WTC11 (cell line): ENCODE measurements at regions not wholly inside any gene's neighbourhood (a gene's known extent, or its start where the extent isn't known, plus 50 kb on each side); places are given as distances from the start of the nearest gene placed in this dataset.

ENCODE experiments used
- ATAC-seq: fragments of 200-7000 bp; cut with Tn5 transposase; 2 replicates; pipeline ENCODE4 v1.10.0; 2021; ENCODE audit warnings: mild to moderate bottlenecking, moderate library complexity
- CTCF ChIA-PET: fragments of 300-600 bp; sonication (Branson Sonifier 250); formaldehyde crosslinking; loops from one replicate; lab custom pipeline; 2021; ENCODE audit warnings: antibody characterized with exemption; lab: Charles Lee
- POLR2A ChIA-PET: fragments of 350-600 bp; sonication (Branson Sonifier 250); formaldehyde crosslinking; loops from one replicate; lab custom pipeline; 2021; ENCODE audit warnings: antibody characterized with exemption; lab: Charles Lee
- DNase-seq: peaks from one replicate; pipeline ENCODE4 v3.0.0; 2021; ENCODE audit warnings: low spot score
- H3K27ac Mint-ChIP-seq: 2 replicates; pipeline ENCODE4 v1.8.0; 2021; ENCODE audit warnings: mixed read lengths
- H3K27me3 Mint-ChIP-seq: 2 replicates; pipeline ENCODE4 v1.8.0; 2021; ENCODE audit warnings: low read depth, mild to moderate bottlenecking, moderate library complexity, mixed read lengths
- H3K36me3 Mint-ChIP-seq: 2 replicates; pipeline ENCODE4 v1.8.0; 2021; ENCODE audit warnings: mixed read lengths
- H3K4me1 Mint-ChIP-seq: 2 replicates; pipeline ENCODE4 v1.8.0; 2022; ENCODE audit warnings: mixed read lengths
- H3K4me3 Mint-ChIP-seq: 2 replicates; pipeline ENCODE4 v1.8.0; 2021; ENCODE audit warnings: mild to moderate bottlenecking, moderate library complexity, mixed read lengths
- H3K9me3 Mint-ChIP-seq: 2 replicates; pipeline ENCODE4 v1.8.0; 2021; ENCODE audit warnings: mixed read lengths
- CBFB ChIP-seq: sonication (generic); formaldehyde crosslinking; IDR thresholded peaks from 2 replicates; pipeline ENCODE4 v1.8.1; 2022; ENCODE audit warnings: mild to moderate bottlenecking, low read depth, missing genetic modification reagents
- ELF4 ChIP-seq: sonication (generic); formaldehyde crosslinking; IDR thresholded peaks from 2 replicates; pipeline ENCODE4 v1.8.1; 2022; ENCODE audit warnings: low read depth, mild to moderate bottlenecking, moderate library complexity, missing genetic modification reagents
- EMX1 ChIP-seq: fragments of 250-450 bp; sonication (Bioruptor Pico); IDR thresholded peaks from 2 replicates; pipeline ENCODE4 v1.8.0; 2021; ENCODE audit warnings: mild to moderate bottlenecking
- GTF2I ChIP-seq: fragments of 250-450 bp; sonication (Bioruptor Pico); conservative IDR thresholded peaks from 2 replicates; pipeline ENCODE4 v1.4.0; 2021; ENCODE audit warnings: mild to moderate bottlenecking
- NFATC4 ChIP-seq: fragments of 250-450 bp; sonication (Bioruptor Pico); IDR thresholded peaks from 2 replicates; pipeline ENCODE4 v1.9.0; 2021; ENCODE audit warnings: mild to moderate bottlenecking
- NFE2L1 ChIP-seq: sonication (generic); formaldehyde crosslinking; IDR thresholded peaks from 2 replicates; pipeline ENCODE4 v1.8.1; 2023; ENCODE audit warnings: missing genetic modification reagents
- NR1H2 ChIP-seq: sonication (generic); formaldehyde crosslinking; IDR thresholded peaks from 2 replicates; pipeline ENCODE4 v1.9.0; 2021; ENCODE audit warnings: mild to moderate bottlenecking, moderate library complexity, missing genetic modification reagents
- TCF7 ChIP-seq: sonication (generic); formaldehyde crosslinking; IDR thresholded peaks from 2 replicates; pipeline ENCODE4 v1.8.0; 2022; ENCODE audit warnings: mild to moderate bottlenecking, low read depth, missing genetic modification reagents, moderate library complexity
- TP53 ChIP-seq: sonication (generic); formaldehyde crosslinking; IDR thresholded peaks from 2 replicates; pipeline ENCODE4 v1.8.1; 2023; ENCODE audit warnings: mild to moderate bottlenecking, missing genetic modification reagents
- USF1 ChIP-seq: sonication (generic); formaldehyde crosslinking; IDR thresholded peaks from 2 replicates; pipeline ENCODE4 v1.8.0; 2022; ENCODE audit warnings: mild to moderate bottlenecking, missing genetic modification reagents
- ZNF121 ChIP-seq: sonication (generic); formaldehyde crosslinking; IDR thresholded peaks from 2 replicates; pipeline ENCODE4 v1.8.0; 2023; ENCODE audit warnings: missing genetic modification reagents
- ZNF263 ChIP-seq: sonication (generic); formaldehyde crosslinking; IDR thresholded peaks from 2 replicates; pipeline ENCODE4 v1.8.1; 2022; ENCODE audit warnings: low read depth, mild to moderate bottlenecking, moderate library complexity, missing genetic modification reagents
- ZNF317 ChIP-seq: sonication (generic); formaldehyde crosslinking; IDR thresholded peaks from 2 replicates; pipeline ENCODE4 v1.8.1; 2023; ENCODE audit warnings: low read depth, mild to moderate bottlenecking, moderate library complexity, missing genetic modification reagents, borderline replicate concordance
- ZNF396 ChIP-seq: fragments of 250-450 bp; sonication (Bioruptor Pico); IDR thresholded peaks from 2 replicates; pipeline ENCODE4 v1.8.0; 2021; ENCODE audit warnings: mild to moderate bottlenecking, moderate library complexity, borderline replicate concordance
- ZSCAN18 ChIP-seq: fragments of 250-450 bp; sonication (Bioruptor Pico); IDR thresholded peaks from 2 replicates; pipeline ENCODE4 v2.1.2; 2022; ENCODE audit warnings: mild to moderate bottlenecking, moderate library complexity
- TF ChIP-seq, protein P1 (sequence below): sonication (generic); formaldehyde crosslinking; IDR thresholded peaks from 2 replicates; pipeline ENCODE4 v1.8.0; 2023; ENCODE audit warnings: missing genetic modification reagents
- TF ChIP-seq, protein P2 (sequence below): fragments of 250-450 bp; sonication (Bioruptor Pico); IDR thresholded peaks from 2 replicates; pipeline ENCODE4 v1.9.0; 2021; ENCODE audit warnings: mild to moderate bottlenecking, borderline replicate concordance

DNA sequence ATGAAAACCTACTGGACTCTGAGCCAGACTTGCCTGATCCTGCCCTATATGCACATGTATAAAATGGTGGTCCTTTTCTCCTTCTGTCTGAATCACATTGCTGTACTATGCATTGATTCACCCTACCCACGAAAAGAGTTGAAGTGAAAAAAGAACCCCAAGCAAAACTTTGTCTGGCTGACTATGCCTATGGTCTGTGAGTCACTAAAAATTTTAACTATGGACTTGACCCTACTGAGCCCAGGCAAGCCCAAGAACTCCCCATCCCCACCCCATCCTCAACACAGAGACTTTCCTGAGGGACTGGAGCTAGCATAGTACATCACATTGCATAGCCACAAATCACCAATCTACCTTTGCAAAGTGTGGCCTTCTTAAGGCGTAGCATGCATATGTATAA, 116.6 kb upstream of the TENM3 start:
- peaks cover 28% of the 10 kb centered on the region for H3K9me3 Mint-ChIP-seq
- H3K4me1 Mint-ChIP-seq: peaks cover 9% of the 10 kb centered on the region
- no peak for TF ChIP-seq USF1 (CRISPR knock-in tag)
- DNase-seq: no peak
- ChIA-PET POLR2A (interaction anchor here (0.7 kb wide), 1 partner anchor 47 kb away, joined by 3 read pairs; no protein-coding TSS in a partner anchor), CTCF (no interaction called here)
- peaks cover 21% of the 10 kb centered on the region for H3K36me3 Mint-ChIP-seq
- H3K27ac Mint-ChIP-seq: no peak overlapping the region
- no peaks in the 10 kb centered on the region; the same call in none of the 2 replicates for H3K27me3 Mint-ChIP-seq
- ATAC-seq: no peak
- H3K4me3 Mint-ChIP-seq: no peak overlapping the region

DNA sequence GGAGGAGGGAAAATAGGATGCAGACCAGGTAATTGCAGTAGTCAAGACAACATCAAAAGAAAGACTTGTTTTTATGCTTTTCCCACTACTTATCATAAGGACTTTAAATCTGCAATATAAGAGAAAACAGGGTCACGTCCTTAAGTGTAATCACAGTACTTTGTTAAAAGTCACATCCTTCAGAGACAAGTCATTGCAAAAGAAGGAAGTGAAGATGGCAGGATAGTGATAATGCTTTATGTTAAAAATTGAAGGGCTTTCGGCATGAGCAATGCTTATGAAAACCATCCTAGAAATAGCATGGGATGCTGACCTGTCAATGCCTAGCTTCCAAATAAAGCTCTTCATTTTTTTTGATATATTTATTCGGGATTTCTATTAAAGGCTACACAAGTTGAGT, 110.2 kb upstream of the TENM3 start:
- no peaks in the 10 kb centered on the region for H3K36me3 Mint-ChIP-seq
- TF ChIP-seq GTF2I (CRISPR knock-in tag): no peak
- TF ChIP-seq CBFB (CRISPR knock-in tag): no peak
- CTCF ChIA-PET: no interaction called here

DNA sequence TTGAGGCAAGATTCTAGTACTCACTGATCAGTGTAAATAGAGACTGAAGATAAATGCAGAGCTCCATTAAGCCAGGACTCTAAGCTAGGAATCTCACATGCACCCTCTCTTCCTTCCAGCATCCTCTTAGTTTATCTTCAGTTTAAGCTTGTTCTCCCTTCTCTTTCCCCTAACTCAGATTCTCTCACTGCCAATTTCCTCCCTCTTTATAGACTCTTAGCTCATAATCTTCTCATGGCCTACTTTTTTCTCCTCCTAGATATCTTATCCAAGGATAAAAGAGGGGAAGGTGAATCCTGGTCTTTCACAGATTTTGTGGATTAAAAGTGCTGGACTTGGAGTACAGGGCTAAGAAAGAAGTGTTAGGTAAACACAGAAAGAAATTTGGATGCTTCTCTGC, 108.9 kb upstream of the TENM3 start:
- ATAC-seq (no peak), DNase-seq (no peak)
- no peaks in the 10 kb centered on the region for H3K27me3 Mint-ChIP-seq
- H3K36me3 Mint-ChIP-seq: no peaks in the 10 kb centered on the region
- H3K27ac Mint-ChIP-seq: no peak overlapping the region; the same call in 1 of the 2 replicates
- H3K4me1 Mint-ChIP-seq: peaks cover 28% of the 10 kb centered on the region
- H3K4me3 Mint-ChIP-seq: no peak overlapping the region
- H3K9me3 Mint-ChIP-seq: no peaks in the 10 kb centered on the region
- CTCF ChIA-PET: no interaction called here
- TF ChIP-seq ZNF263 (CRISPR knock-in tag): no peak
- TF ChIP-seq TP53 (CRISPR knock-in tag): no peak
- TF ChIP-seq TCF7 (CRISPR knock-in tag): no peak
- no peak for TF ChIP-seq NFATC4 (CRISPR knock-in tag)
- TF ChIP-seq, protein P1, sequence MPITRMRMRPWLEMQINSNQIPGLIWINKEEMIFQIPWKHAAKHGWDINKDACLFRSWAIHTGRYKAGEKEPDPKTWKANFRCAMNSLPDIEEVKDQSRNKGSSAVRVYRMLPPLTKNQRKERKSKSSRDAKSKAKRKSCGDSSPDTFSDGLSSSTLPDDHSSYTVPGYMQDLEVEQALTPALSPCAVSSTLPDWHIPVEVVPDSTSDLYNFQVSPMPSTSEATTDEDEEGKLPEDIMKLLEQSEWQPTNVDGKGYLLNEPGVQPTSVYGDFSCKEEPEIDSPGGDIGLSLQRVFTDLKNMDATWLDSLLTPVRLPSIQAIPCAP (CRISPR knock-in tag): no peak
- TF ChIP-seq ZSCAN18 (CRISPR knock-in tag): no peak
- TF ChIP-seq ELF4 (CRISPR knock-in tag): no peak
- TF ChIP-seq, all 79 proteins: peak for 0
- POLR2A ChIA-PET: no interaction called here

More for the DNA sequence above, 110.2 kb upstream of the TENM3 start:
- H3K4me1 Mint-ChIP-seq: peaks cover 19% of the 10 kb centered on the region
- no peak overlapping the region for H3K4me3 Mint-ChIP-seq
- ATAC-seq (no peak), DNase-seq (no peak)
- no peaks in the 10 kb centered on the region for H3K9me3 Mint-ChIP-seq
- no peak overlapping the region for H3K27ac Mint-ChIP-seq
- POLR2A ChIA-PET: no interaction called here
- H3K27me3 Mint-ChIP-seq: no peaks in the 10 kb centered on the region

GRCh38 chr4:182136201-182136600, 107.0 kb upstream of the TENM3 start:
- Mint-ChIP-seq H3K27me3 (peaks cover 17% of the 10 kb centered on the region), H3K36me3 (no peaks in the 10 kb centered on the region), H3K4me1 (peaks cover 42% of the 10 kb centered on the region), H3K27ac (no peak overlapping the region; the same call in 1 of the 2 replicates), H3K9me3 (no peaks in the 10 kb centered on the region), H3K4me3 (no peak overlapping the region)
- CTCF ChIA-PET: no interaction called here
- TF ChIP-seq, protein P2, sequence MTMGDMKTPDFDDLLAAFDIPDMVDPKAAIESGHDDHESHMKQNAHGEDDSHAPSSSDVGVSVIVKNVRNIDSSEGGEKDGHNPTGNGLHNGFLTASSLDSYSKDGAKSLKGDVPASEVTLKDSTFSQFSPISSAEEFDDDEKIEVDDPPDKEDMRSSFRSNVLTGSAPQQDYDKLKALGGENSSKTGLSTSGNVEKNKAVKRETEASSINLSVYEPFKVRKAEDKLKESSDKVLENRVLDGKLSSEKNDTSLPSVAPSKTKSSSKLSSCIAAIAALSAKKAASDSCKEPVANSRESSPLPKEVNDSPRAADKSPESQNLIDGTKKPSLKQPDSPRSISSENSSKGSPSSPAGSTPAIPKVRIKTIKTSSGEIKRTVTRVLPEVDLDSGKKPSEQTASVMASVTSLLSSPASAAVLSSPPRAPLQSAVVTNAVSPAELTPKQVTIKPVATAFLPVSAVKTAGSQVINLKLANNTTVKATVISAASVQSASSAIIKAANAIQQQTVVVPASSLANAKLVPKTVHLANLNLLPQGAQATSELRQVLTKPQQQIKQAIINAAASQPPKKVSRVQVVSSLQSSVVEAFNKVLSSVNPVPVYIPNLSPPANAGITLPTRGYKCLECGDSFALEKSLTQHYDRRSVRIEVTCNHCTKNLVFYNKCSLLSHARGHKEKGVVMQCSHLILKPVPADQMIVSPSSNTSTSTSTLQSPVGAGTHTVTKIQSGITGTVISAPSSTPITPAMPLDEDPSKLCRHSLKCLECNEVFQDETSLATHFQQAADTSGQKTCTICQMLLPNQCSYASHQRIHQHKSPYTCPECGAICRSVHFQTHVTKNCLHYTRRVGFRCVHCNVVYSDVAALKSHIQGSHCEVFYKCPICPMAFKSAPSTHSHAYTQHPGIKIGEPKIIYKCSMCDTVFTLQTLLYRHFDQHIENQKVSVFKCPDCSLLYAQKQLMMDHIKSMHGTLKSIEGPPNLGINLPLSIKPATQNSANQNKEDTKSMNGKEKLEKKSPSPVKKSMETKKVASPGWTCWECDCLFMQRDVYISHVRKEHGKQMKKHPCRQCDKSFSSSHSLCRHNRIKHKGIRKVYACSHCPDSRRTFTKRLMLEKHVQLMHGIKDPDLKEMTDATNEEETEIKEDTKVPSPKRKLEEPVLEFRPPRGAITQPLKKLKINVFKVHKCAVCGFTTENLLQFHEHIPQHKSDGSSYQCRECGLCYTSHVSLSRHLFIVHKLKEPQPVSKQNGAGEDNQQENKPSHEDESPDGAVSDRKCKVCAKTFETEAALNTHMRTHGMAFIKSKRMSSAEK (CRISPR knock-in tag): no peak
- no peak for TF ChIP-seq ZNF317
- TF ChIP-seq ZNF396 (CRISPR knock-in tag): no peak
- no peak for TF ChIP-seq ZNF121 (CRISPR knock-in tag)
- no peak for TF ChIP-seq EMX1
- TF ChIP-seq GTF2I (CRISPR knock-in tag): no peak
- TF ChIP-seq NR1H2 (CRISPR knock-in tag): no peak
- no peak for TF ChIP-seq NFE2L1 (CRISPR knock-in tag)
- no peak for ATAC-seq
- POLR2A ChIA-PET: no interaction called here
- no peak for DNase-seq
